Right cardiac atrium (tissue), 5 donors: ENCODE measurements at regions not wholly inside any gene's neighbourhood (a gene's known extent, or its start where the extent isn't known, plus 50 kb on each side); places are given as distances from the start of the nearest gene placed in this dataset.
A peak's percentile ranks its signal among the peaks of the same experiment; 100 is the strongest.
"Not testable (repeated sequence)": the region's sequence is repeated elsewhere in the genome, so short reads cannot be mapped to it uniquely, and the experiment has no call there.

ENCODE experiments used
- ATAC-seq, 2 donors: fragments of 200-7000 bp; cut with Tn5 transposase; one replicate each; pipeline versions ENCODE4 v1.8.0 to v1.9.1; 2020; ENCODE audit warnings: moderate library complexity in 2 of 2, mild to moderate bottlenecking in 1 of 2
- DNase-seq, 3 donors: peaks; one replicate each; pipeline ENCODE4 v3.0.0-alpha.2; 2020
- H3K27ac ChIP-seq: one replicate; pipeline ENCODE4 v1.5.1; 2013; ENCODE audit warnings: mild to moderate bottlenecking, low read length, control low read depth, moderate library complexity
- H3K27me3 ChIP-seq: one replicate; pipeline ENCODE4 v1.6.1; 2013; ENCODE audit not compliant: control insufficient read depth, insufficient read depth
- H3K4me1 ChIP-seq: one replicate; pipeline ENCODE4 v1.6.1; 2013; ENCODE audit warnings: low read length; ENCODE audit not compliant: control insufficient read depth, insufficient read depth
- H3K4me3 ChIP-seq: one replicate; pipeline ENCODE4 v1.5.1; 2013; ENCODE audit warnings: low read length, control low read depth
- H3K9me3 ChIP-seq: one replicate; pipeline ENCODE4 v1.6.1; 2013; ENCODE audit warnings: low read length; ENCODE audit not compliant: control insufficient read depth
- WGBS: extraction: QIAGEN DNeasy Blood & Tissue Kit; methylation state at CpG from one replicate; pipeline ENCODE4 v1.1.7; 2013; 5-methylcytosine and 5-hydroxymethylcytosine counted together
- intact Hi-C, 4 donors: fragments of 100-400 bp; cut with DNase I; formaldehyde crosslinking; loops; one replicate each; pipeline versions ENCODE4 v1.11.0 to v1.14.0; 2022 to 2023
- donor health status: healthy with polysubstance abuse.
- donor health status: DM: no; HTN: yes; CAD: no.
- donor health status: DM: no; HTN: no; CAD: no.
- donor health status: DM: no; HTN: yes; CAD: no; lungs with severe emphysema.
- donor health status: DM: yes; HTN: yes; CAD: no.

DNA sequence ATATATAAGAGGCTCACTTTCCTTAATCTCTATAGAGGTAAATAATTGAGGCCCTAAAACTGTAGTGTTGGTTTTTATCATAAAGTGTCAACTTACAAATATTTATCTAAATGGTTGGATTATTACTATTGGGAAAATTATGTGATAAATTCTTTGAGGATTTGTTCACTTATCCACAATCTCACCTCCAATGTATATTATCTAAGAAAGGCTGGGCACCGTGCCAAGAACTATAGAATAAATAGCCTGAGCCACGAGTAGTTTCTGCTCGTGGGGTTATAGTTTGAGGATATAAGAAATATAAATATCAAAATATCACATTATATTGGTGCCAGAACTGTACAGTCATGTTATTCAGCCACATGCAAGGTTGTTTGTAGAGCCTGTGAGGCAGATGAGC is 177.9 kb downstream of the VEGFC start:
- Histone ChIP-seq H3K4me3 (no peak overlapping the region), H3K9me3 (no peaks in the 10 kb centered on the region), H3K27me3 (no peaks in the 10 kb centered on the region), H3K4me1 (no peaks in the 10 kb centered on the region), H3K27ac (no peak overlapping the region)
- ATAC-seq (no peak), DNase-seq (no peak)
- 35% methylated on average over 3 of the region's 3 CpGs for WGBS
- intact Hi-C loops, result no loop called here

DNA sequence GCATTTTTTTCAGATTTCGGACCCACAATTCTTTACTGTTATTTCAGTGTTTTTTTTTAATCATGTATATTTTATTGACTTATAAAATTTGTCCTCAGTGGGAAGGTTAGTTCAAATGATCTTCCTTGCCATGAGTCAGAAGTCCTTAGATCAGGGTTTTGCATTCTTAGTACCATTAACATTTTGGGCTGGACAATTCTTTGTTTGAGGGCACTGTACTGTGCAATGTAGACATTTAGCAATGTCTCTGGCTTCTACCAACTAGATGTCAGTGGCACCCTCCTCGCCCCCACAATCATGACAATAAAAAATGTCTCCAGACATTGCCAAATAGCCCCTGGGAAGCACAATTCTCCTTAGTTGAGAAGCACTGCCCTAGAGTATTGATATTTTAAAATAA is 176.6 kb downstream of the VEGFC start:
- 85% methylated on average over 2 of the region's 2 CpGs for WGBS

DNA sequence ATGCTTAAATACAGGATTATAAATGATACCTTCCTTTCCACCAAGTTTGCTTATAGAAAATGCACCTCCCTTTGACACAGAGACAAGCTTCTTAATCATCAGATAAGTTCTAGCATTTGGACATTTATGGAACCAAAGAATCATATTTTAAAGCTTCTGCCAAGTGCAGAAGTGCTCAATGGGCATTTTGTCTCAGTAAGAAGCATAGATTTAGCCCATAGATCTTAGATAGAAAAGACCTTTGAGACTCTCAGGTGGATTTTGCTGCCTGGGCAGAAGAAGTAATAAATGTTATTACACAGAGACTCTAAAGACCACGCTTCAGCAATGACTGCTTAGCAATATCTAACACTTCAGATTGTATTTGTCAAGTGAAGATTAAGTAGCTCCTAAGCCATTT is 174.6 kb downstream of the VEGFC start:
- DNase-seq, result no peak
- Histone ChIP-seq H3K27me3 (no peaks in the 10 kb centered on the region), H3K4me1 (no peaks in the 10 kb centered on the region), H3K4me3 (no peak overlapping the region), H3K9me3 (no peaks in the 10 kb centered on the region), H3K27ac (no peak overlapping the region)
- WGBS, result 74% methylated on average over 1 of the region's 1 CpG
- no peak for ATAC-seq
- intact Hi-C loops, result no loop called here

More for the DNA sequence above, 176.6 kb downstream of the VEGFC start:
- Histone ChIP-seq H3K27me3 (no peaks in the 10 kb centered on the region), H3K27ac (no peak overlapping the region), H3K4me1 (no peaks in the 10 kb centered on the region), H3K9me3 (no peaks in the 10 kb centered on the region), H3K4me3 (no peak overlapping the region)
- ATAC-seq (no peak), DNase-seq (no peak)
- intact Hi-C loops, result no loop called here

DNA sequence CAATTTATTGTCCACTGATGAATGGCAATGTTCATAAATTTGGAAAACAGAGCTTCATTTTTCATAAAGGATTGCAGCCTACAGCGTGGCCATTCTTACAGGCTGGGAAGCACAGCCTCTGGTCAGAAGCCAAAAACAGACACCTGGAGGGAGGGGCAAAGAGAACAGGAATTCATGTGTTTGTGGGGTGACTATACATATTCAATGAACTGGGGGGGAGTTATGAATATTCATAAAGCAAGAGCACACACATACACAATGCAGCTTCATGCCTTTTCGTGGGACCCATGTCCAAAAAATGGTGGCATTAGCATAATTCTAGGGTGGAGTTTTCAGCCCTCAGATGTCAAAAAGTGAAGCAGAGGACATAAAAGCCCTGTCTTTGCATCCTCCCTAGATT is 173.3 kb downstream of the VEGFC start:
- H3K27me3 ChIP-seq, result no peaks in the 10 kb centered on the region
- H3K27ac ChIP-seq, result no peak overlapping the region
- H3K4me3 ChIP-seq, result no peak overlapping the region
- no peaks in the 10 kb centered on the region for H3K9me3 ChIP-seq
- WGBS, result 96% methylated on average over 2 of the region's 2 CpGs
- DNase-seq, result no peak
- intact Hi-C loops, result no loop called here
- H3K4me1 ChIP-seq, result no peaks in the 10 kb centered on the region
- no peak for ATAC-seq

DNA sequence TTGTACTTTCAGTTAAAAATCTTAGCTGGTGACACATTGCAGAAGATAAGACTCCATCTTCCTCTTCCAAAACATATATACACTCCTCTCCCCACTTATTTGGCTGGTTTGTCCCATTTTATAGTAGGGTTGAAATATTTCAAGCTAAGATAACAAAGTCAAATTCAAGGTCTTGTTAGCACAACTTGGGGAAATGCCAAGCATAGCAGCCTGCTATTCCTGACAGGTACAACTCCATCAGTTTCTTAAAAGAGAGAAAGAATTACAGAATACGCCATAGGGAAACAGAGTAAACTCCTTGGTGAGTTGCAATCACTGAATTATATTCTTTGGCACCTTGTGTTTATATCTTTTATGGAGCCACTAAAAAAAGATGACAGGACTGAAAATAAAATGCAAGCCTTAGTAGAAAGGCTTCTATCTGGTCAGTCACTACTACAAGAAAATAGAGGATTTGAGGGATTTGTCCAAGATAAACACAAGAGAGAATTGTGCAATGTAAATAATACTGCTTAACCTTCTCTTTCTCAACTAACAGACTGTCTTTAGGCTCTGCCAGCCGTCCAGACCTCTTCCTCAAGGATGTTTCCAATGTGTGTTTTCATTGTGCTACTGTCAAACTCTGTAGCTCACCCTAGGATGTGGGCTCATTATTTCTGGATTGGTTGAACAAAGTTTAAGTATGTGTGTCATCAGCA is 170.3 kb downstream of the VEGFC start:
- Histone ChIP-seq H3K4me3 (no peak overlapping the region), H3K27ac (no peak overlapping the region), H3K27me3 (no peaks in the 10 kb centered on the region), H3K4me1 (no peaks in the 10 kb centered on the region), H3K9me3 (no peaks in the 10 kb centered on the region)
- no peak for ATAC-seq
- intact Hi-C loops, result no loop called here
- no peak for DNase-seq
- WGBS, result 51% methylated on average over 2 of the region's 2 CpGs

DNA sequence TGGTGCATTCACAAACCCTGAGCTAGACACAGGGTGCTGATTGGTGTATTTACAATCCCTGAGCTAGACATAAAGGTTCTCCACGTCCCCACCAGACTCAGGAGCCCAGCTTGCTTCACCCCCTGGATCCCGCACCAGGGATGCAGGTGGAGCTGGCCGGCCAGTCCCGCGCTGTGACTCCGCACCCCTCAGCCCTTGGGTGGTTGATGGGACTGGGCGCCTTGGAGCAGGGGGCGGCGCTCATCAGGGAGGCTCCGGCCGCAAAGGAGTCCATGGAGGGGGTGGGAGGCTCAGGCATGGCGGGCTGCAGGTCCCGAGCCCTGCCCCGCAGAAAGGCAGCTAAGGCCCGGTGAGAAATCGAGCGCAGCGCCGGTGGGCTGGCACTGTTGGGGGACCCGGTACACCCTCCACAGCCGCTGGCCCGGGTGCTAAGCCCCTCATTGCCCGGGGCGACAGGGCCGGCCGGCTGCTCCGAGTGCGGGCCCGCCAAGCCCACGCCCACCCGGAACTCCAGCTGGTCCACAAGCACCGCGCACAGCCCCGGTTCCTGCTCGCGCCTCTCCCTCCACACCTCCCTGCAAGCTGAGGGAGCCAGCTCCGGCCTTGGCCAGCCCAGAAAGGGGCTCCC is 167.6 kb downstream of the VEGFC start:
- ATAC-seq, H3K4me3 ChIP-seq, H3K27ac ChIP-seq, H3K27me3 ChIP-seq, H3K9me3 ChIP-seq, H3K4me1 ChIP-seq, intact Hi-C loops: not testable (repeated sequence)
- WGBS, result 96% methylated on average over 37 of the region's 37 CpGs
- peak in 1 of 3 donors; percentile 34 for DNase-seq

DNA sequence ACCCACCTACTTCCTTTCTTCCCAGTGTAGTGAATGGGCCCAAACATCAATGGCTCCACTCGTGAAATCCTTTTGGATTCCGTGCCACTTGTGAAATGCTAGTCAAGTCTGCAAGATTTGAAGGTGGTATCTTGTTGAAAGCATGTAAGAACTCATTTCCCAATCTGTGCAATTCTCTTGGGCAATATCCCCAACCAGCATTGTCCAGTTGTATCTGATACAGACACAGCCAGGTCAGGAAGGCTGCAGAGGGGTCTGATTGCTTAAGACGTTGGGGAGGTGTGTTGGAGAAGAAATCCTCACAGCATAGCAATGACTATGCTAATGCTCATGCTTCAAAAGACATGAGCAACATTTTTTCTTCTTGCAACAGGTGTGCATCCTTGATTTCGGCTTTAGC is 164.8 kb downstream of the VEGFC start:
- 75% methylated on average over 4 of the region's 4 CpGs for WGBS
- no peak for ATAC-seq

DNA sequence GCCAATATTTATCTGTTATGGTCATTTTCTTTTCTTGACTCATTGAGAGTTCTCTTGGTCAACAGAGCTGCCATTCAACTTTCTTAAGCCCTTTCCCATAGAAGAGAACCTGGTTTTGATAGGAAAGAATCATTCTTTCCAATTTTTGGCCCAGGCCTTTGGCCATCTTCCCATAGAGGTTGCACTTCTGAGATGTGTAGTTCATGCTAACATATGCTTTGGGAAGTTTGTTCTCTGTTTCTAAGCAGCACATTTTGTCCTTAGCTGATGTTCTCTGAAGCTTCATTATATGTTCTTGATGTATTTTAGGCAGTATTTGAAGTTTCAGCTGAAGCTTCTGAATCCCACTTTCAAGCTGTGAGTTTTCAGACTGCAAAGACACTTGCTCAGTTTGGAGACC is 161.1 kb downstream of the VEGFC start:
- H3K27me3 ChIP-seq, result no peaks in the 10 kb centered on the region
- no peak for ATAC-seq
- H3K4me1 ChIP-seq, result no peaks in the 10 kb centered on the region
- intact Hi-C loops, result no loop called here
- no peaks in the 10 kb centered on the region for H3K9me3 ChIP-seq
- H3K4me3 ChIP-seq, result no peak overlapping the region
- no peak for DNase-seq
- H3K27ac ChIP-seq, result no peak overlapping the region

More for the DNA sequence above, 164.8 kb downstream of the VEGFC start:
- intact Hi-C loops, result no loop called here
- H3K27ac ChIP-seq, result no peak overlapping the region
- no peaks in the 10 kb centered on the region for H3K4me1 ChIP-seq
- H3K27me3 ChIP-seq, result no peaks in the 10 kb centered on the region
- no peak for DNase-seq
- no peak overlapping the region for H3K4me3 ChIP-seq
- no peaks in the 10 kb centered on the region for H3K9me3 ChIP-seq
